Globus pallidus (tissue), 1 donor: ENCODE measurements at regions not wholly inside any gene's neighbourhood (a gene's known extent, or its start where the extent isn't known, plus 50 kb on each side); places are given as distances from the start of the nearest gene placed in this dataset.
"Not testable (repeated sequence)": the region's sequence is repeated elsewhere in the genome, so short reads cannot be mapped to it uniquely, and the experiment has no call there.

Experiments used
- DNase-seq: peaks from one replicate; pipeline ENCODE4 v3.0.0-alpha.2; 2015; ENCODE audit warnings: low spot score

- DNase-seq: no peak
Observed at GRCh38 chr1:10941891-10942541, 70.4 kb upstream of the TARDBP start.

GRCh38 chr1:10942542-10942912, 69.9 kb upstream of the TARDBP start:
- no peak for DNase-seq

DNA sequence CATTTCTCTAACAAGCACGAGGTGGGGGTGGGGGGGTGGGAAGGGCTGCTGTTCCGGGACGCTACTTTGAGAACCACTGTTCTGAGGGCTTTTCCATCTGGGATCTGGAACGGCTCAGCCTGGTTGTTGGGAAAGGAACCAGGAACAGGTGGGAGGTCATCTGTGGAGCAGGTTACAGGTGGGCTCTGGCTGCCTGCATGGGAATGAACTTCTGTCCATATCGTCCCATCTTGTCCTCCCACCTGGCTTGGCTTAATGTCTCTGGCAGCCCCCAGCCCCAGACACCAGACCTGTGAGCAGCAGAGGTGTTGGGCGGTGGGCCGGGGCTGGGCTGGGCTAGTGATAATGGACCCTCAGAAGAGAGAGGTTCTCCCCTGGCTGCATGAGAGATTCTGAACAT, 69.4 kb upstream of the TARDBP start:
- DNase-seq: no peak

DNA sequence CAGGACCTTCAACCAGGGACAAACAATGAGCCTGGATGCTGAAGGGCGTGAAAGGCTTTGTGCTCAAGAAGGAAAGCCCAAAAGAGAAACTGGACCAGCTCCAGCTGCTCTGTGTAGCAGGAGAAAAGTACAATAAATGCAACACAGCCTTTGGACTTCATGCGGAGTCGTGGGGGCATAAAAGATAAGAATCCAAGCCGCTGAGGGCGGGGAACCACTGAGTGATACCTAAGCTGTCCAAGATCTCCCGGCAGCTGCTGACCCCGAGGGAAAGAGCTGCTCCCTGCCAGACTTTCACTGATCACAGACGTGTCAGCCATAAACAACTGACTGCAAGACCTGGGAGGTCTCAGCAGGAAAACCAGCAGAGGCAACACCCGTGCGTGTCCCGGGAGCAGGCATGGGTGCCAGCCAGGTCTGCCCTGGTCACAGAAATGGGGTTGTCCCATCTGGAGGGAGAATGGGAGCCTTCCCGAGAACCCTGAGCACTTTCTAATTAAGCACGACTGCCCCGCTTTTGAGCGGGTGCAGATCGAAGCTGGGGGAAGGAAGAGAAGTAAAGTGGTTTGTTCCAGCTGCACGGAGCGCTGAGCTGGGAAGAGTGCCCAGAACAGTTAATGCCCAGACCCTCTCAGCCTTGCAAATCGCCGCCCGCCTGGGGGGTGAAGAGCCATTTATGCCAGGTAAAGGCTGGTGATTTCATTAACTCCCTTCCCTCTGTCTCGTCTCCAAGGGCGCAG, 68.3 kb upstream of the TARDBP start:
- DNase-seq: no peak

DNA sequence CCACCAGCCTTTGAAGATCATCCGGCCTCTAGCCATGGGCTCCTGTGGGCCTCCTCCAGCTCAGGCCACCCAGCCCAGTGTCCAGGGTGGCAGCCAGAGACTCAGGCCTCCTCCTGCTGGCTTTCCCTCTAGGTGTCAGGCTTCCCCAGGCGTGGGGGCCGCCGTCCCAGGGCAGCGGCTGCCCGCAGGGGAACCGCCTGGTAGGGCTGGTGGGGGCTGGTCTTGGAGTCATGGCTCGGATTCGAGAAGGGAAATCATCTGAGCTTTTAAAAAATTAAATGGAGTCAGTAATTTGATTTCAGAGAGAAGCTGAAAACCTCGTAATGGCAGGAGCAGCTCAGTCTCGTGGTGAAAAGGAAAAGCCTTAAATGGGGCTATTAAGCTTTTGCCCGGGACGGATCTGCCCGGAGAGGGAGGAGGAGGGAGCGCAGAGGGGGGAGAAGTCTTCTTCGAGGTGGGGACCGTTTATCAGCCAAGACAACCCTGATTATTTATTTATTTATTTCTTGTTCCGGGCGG, 66.4 kb upstream of the TARDBP start:
- DNase-seq: no peak

DNA sequence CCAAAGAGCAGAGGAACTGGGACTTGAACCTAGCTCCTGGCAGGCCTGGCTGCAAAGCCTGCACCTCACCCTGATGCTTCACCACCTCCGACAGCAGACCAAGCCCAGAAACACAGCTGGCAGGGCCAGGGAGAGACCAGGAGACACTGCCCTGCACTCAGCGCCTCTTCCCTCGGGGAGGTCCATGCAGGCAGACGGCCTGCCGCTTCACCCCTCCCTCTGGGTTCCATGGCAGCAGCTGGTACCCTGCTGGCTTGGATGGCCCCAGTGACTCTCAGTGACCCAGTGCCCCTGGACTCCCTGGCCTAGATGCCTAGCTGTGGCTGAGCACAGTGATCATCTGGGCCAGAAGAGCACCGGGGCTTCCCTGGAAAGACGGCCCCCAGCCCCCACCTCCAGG, 65.3 kb upstream of the TARDBP start:
- DNase-seq: no peak

GRCh38 chr1:10947691-10948462, 64.6 kb upstream of the TARDBP start:
- DNase-seq: no peak

DNA sequence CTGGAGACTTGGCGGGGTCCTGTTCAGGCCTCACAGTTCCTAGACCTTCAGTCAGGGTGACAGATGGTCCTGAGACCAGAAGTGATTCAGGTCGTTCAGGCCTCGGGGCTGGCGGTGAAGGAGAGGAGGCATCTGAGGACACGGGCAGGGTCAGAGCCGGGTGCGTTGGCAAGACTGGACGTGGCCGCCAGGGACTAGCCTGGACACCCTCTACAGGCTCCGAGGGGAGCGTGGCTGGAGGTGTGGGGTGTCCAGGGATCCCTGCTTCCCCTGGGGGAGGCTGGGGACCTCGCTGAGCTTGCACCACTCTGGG, 64.0 kb upstream of the TARDBP start:
- DNase-seq: no peak

GRCh38 chr1:10950316-10951172, 61.9 kb upstream of the TARDBP start:
- no peak for DNase-seq

- not testable (repeated sequence) for DNase-seq
Observed at GRCh38 chr1:10951298-10951697, 61.2 kb upstream of the TARDBP start.

DNA sequence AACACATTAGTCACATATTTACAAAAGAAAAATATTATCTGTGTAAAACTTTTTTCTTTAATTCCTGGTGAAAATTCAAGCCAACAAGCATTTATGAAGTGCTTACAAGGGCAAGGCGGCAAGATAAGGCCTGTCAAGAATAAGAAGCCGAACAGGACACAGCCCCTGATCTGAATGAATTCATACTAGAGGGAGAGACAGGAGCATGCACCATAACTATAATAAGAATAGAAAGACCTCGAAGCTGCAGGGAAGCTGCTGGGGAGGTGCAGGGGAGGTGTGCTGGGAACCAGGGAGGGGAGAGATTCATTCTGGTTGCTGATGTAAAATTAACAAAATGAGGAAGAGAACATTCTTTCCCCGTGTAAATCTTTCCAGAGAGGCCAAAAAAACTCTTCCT, 60.5 kb upstream of the TARDBP start:
- DNase-seq: no peak

GRCh38 chr1:10953505-10954193, 58.8 kb upstream of the TARDBP start:
- DNase-seq: no peak

GRCh38 chr1:10957133-10957532, 55.3 kb upstream of the TARDBP start:
- no peak for DNase-seq

GRCh38 chr1:10958614-10959013, 53.8 kb upstream of the TARDBP start:
- DNase-seq: no peak

- peak; percentile 74 for DNase-seq
Observed at GRCh38 chr1:10960411-10961299, 51.8 kb upstream of the TARDBP start.

- DNase-seq: no peak
Observed at GRCh38 chr1:10961300-10961833, 51.1 kb upstream of the TARDBP start.

DNA sequence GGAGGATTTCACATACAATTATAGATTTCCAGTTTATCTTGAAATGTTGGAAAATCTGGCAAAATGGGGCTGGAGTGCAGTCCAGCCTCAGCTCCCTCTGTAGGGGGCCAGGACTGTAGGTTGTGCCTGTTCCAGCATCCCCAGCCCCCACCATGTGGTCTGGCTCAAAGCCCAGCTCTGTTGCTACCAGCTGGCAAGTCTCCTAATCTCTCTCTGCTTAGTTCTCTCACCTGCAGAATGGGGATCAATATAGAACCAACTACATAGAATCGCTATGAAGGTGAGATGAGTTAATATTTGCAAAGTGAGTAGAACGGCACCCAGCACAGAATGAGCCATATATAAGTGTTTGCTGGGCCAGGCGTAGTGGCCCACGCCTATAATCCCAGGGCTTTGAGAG, 50.0 kb upstream of the TARDBP start:
- DNase-seq: no peak
